Panc1 (cell line): ENCODE measurements at regions not wholly inside any gene's neighbourhood (a gene's known extent, or its start where the extent isn't known, plus 50 kb on each side); places are given as distances from the start of the nearest gene placed in this dataset.

Experiments used
- ATAC-seq: fragments of 200-7000 bp; cut with Tn5 transposase; 2 replicates; pipeline ENCODE4 v1.9.1; 2020; ENCODE audit warnings: mild to moderate bottlenecking, moderate library complexity
- BruUV-seq: library from RNA; stranded (reverse); fragments of 400-500 nt; replicated peaks from 2 replicates; lab custom pipeline; 2021; lab: Mats Ljungman, UMichigan
- CTCF ChIA-PET: fragments of 300-600 bp; sonication (Branson Sonifier 250); formaldehyde crosslinking; loops from one replicate; lab custom pipeline; 2022; ENCODE audit warnings: antibody characterized with exemption; lab: Charles Lee
- POLR2A ChIA-PET: fragments of 300-600 bp; sonication (Branson Sonifier 250); formaldehyde crosslinking; loops from one replicate; lab custom pipeline; 2022; ENCODE audit warnings: antibody characterized with exemption; lab: Charles Lee
- DNase-seq: peaks from one replicate; pipeline ENCODE4 v3.0.0-alpha.2; 2010; ENCODE audit warnings: low read depth, low spot score
- H3K27ac ChIP-seq: 2 replicates; pipeline ENCODE4 v1.5.1; 2011; ENCODE audit warnings: mild to moderate bottlenecking, low read length, inconsistent platforms
- H3K27me3 ChIP-seq: fragments of 200-500 bp; sonication (Bioruptor generic); 2 replicates; pipeline ENCODE4 v1.6.0; 2014; ENCODE audit warnings: low read length, inconsistent platforms; ENCODE audit not compliant: control insufficient read depth, insufficient read depth
- H3K36me3 ChIP-seq: fragments of 200-500 bp; sonication (Bioruptor generic); 2 replicates; pipeline ENCODE4 v1.5.1; 2014; ENCODE audit warnings: inconsistent platforms, mild to moderate bottlenecking, low read length, moderate library complexity; ENCODE audit not compliant: control insufficient read depth, insufficient read depth
- H3K4me1 ChIP-seq: 2 replicates; pipeline ENCODE4 v1.5.1; 2011; ENCODE audit warnings: inconsistent platforms, mild to moderate bottlenecking, low read length, moderate library complexity; ENCODE audit not compliant: control insufficient read depth, insufficient read depth
- H3K4me3 ChIP-seq, 2 experiments: 2 replicates each; pipeline ENCODE4 v1.5.1; 2011 to 2012; ENCODE audit warnings: low read depth in 2 of 2, low read length in 2 of 2, mild to moderate bottlenecking in 2 of 2, inconsistent platforms in 1 of 2, moderate library complexity in 1 of 2
- H3K9me3 ChIP-seq: fragments of 200-500 bp; sonication (Bioruptor generic); 2 replicates; pipeline ENCODE4 v1.5.1; 2014; ENCODE audit warnings: low read depth, mild to moderate bottlenecking, inconsistent platforms, low read length, moderate library complexity; ENCODE audit not compliant: control insufficient read depth, insufficient read depth
- CTCF ChIP-seq: fragments of 450-650 bp; IDR thresholded peaks from 2 replicates; pipeline ENCODE4 v1.5.1; 2017; ENCODE audit warnings: mild to moderate bottlenecking
- POLR2AphosphoS5 ChIP-seq: IDR thresholded peaks from 2 replicates; pipeline ENCODE4 v1.6.1; 2012; ENCODE audit warnings: mild to moderate bottlenecking, low read depth, low read length, moderate library complexity
- REST ChIP-seq, 2 experiments: IDR thresholded peaks; 2 replicates each; pipeline ENCODE4 v1.6.1; 2011 to 2012; ENCODE audit warnings: low read depth in 2 of 2, control low read depth in 1 of 2, low read length in 1 of 2, mild to moderate bottlenecking in 1 of 2, moderate library complexity in 1 of 2; ENCODE audit not compliant: insufficient read depth in 1 of 2
- SIN3A ChIP-seq: IDR thresholded peaks from 2 replicates; pipeline ENCODE4 v1.6.1; 2012; ENCODE audit warnings: low read depth, mild to moderate bottlenecking, low read length, moderate library complexity, borderline replicate concordance; ENCODE audit not compliant: insufficient read depth
- TCF7L2 ChIP-seq: IDR thresholded peaks from 2 replicates; pipeline ENCODE4 v1.6.1; 2011; ENCODE audit warnings: mild to moderate bottlenecking, low read depth, low read length, inconsistent platforms
- in situ Hi-C: cut with HindIII; loops from 2 replicates; pipeline ENCODE4 v1.10.0; 2016; ENCODE audit warnings: low sequenced_read_pairs, low pct_unique_long_range_greater_than_20kb
- intact Hi-C: fragments of 100-400 bp; cut with micrococcal nuclease; formaldehyde crosslinking; loops from one replicate; pipeline ENCODE4 v1.10.0; 2022; ENCODE audit not compliant: unreplicated experiment

- intact Hi-C loops, result no loop called here
- no peak overlapping the region for H3K4me3 ChIP-seq
- TF ChIP-seq TCF7L2 (no peak), CTCF (no peak), REST (IDR thresholded peaks at IDR 0.05; ENCODE audit: insufficient read depth in 1 of 2, low read depth in 2 of 2, low read length in 1 of 2) (no peak), SIN3A (no peak), POLR2AphosphoS5 (no peak)
- H3K9me3 ChIP-seq, result no peaks in the 10 kb centered on the region
- ChIA-PET POLR2A (no interaction called here), CTCF (no interaction called here)
- no TSS peak for BruUV-seq
- H3K27me3 ChIP-seq, result peaks cover 8% of the 10 kb centered on the region
- H3K36me3 ChIP-seq, result no peaks in the 10 kb centered on the region
- ATAC-seq (no peak), DNase-seq (no peak)
- H3K4me1 ChIP-seq, result no peaks in the 10 kb centered on the region
- no peak overlapping the region for H3K27ac ChIP-seq
- in situ Hi-C loops, result no loop called here
Observed at GRCh38 chr7:35333265-35333664, 79.4 kb upstream of the TBX20 start.

- no peak for ATAC-seq
- Histone ChIP-seq H3K4me1 (no peaks in the 10 kb centered on the region), H3K27me3 (peaks cover 8% of the 10 kb centered on the region), H3K36me3 (no peaks in the 10 kb centered on the region), H3K4me3 (no peak overlapping the region), H3K9me3 (no peaks in the 10 kb centered on the region), H3K27ac (no peak overlapping the region)
- no peak for DNase-seq
- ChIA-PET POLR2A (interaction anchor here (0.7 kb wide), 1 partner anchor 52 kb away, joined by 4 read pairs; no protein-coding TSS in a partner anchor), CTCF (no interaction called here)
- TF ChIP-seq REST (IDR thresholded peaks at IDR 0.05; ENCODE audit: insufficient read depth in 1 of 2, low read depth in 2 of 2, low read length in 1 of 2) (no peak), TCF7L2 (no peak), POLR2AphosphoS5 (no peak)
- in situ Hi-C loops, result no loop called here
- no TSS peak for BruUV-seq
- intact Hi-C loops, result no loop called here
Observed at GRCh38 chr7:35331730-35332678, 78.1 kb upstream of the TBX20 start.
